ENCODE measurements at regions not wholly inside any gene's neighbourhood (a gene's known extent, or its start where the extent isn't known, plus 50 kb on each side); places are given as distances from the start of the nearest gene placed in this dataset.
"Not testable (repeated sequence)": the region's sequence is repeated elsewhere in the genome, so short reads cannot be mapped to it uniquely, and the experiment has no call there.

DNA sequence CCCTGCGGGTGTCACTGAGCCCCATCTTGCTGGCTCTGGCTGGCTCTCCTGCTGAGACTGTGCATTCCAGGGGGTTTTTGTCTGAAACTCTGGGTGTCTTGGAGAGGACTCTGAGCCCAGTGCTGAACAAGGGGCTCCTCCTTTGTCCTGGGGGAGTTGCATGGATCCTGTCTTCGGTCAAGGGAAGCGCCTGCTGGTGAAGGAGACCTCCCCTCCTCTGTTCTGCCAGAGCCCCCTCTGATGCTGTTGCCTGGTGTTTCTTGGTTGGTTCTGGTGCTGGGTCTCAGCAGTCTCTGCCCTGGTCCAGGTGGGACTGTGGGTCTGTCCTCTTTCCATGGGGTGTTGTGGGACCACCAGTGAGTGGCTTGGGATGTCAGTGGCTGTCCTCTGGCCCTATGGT lies 380.9 kb downstream of the TMEM121 start:
- WGBS, 2 donors: 94% methylated on average over 3 of the region's 3 CpGs; no CpG with 5 or more reads in 1 of the 2 donors

GRCh38 chr14:105908006-105908405 lies 381.6 kb downstream of the TMEM121 start:
- 63 to 75% methylated on average over 6 of the region's 6 CpGs for WGBS, 2 donors
- intact Hi-C loops (cut with DNase I): no loop called here
- H3K4me3 ChIP-seq (replicated peaks in 1 of 3): no peak overlapping the region
- H3K9me3 ChIP-seq: no peaks in the 10 kb centered on the region
- H3K27me3 ChIP-seq: no peaks in the 10 kb centered on the region
- no peak overlapping the region for H3K27ac ChIP-seq
- DNase-seq: no peak
- no peaks in the 10 kb centered on the region for H3K36me3 ChIP-seq
- H3K4me1 ChIP-seq: no peaks in the 10 kb centered on the region
- no peak for TF ChIP-seq POLR2A (IDR thresholded peaks at IDR 0.05)
- no peak for TF ChIP-seq CTCF (IDR thresholded peaks at IDR 0.05)

More for the DNA sequence above, 380.9 kb downstream of the TMEM121 start:
- H3K27me3 ChIP-seq: no peaks in the 10 kb centered on the region
- H3K9me3 ChIP-seq: no peaks in the 10 kb centered on the region
- H3K27ac ChIP-seq: no peak overlapping the region
- intact Hi-C loops (cut with DNase I): no loop called here
- no peak overlapping the region for H3K4me3 ChIP-seq (replicated peaks in 1 of 3)
- no peaks in the 10 kb centered on the region for H3K36me3 ChIP-seq
- H3K4me1 ChIP-seq: no peaks in the 10 kb centered on the region
- no peak for DNase-seq
- TF ChIP-seq CTCF (IDR thresholded peaks at IDR 0.05): no peak
- TF ChIP-seq POLR2A (IDR thresholded peaks at IDR 0.05): no peak

DNA sequence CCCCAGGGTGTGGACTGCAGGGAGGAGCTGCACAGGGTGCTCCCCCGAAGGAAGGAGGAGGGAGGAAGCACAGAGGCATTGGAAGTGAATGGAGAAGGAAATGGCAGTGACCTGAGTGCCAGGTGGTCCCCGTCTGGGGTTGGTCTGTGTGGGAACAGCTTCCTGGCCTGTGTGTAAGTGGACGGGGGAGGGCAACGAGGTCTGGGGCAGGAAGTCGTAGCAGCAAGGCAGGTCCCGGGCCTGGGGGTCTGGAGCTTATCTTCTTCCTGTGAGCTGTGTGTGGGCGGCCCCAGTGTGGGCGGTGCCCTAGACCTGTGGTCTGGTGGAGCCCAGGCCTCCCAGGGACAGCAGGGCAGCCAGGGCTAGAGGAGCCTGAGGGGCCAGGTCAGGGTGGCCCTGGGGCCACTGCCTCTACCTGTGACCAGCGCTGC lies 382.1 kb downstream of the TMEM121 start:
- no peaks in the 10 kb centered on the region for H3K9me3 ChIP-seq
- no peak for DNase-seq
- TF ChIP-seq POLR2A (IDR thresholded peaks at IDR 0.05) (no peak), CTCF (IDR thresholded peaks at IDR 0.05) (no peak)

GRCh38 chr14:105909046-105909827 lies 382.9 kb downstream of the TMEM121 start:
- Histone ChIP-seq H3K4me3 (replicated peaks in 1 of 3) (no peak overlapping the region), H3K27ac (no peak overlapping the region), H3K4me1 (no peaks in the 10 kb centered on the region), H3K27me3 (no peaks in the 10 kb centered on the region), H3K36me3 (no peaks in the 10 kb centered on the region), H3K9me3 (no peaks in the 10 kb centered on the region)
- TF ChIP-seq CTCF (IDR thresholded peaks at IDR 0.05): no peak
- 79% methylated on average over 11 of the region's 14 CpGs; no CpG with 5 or more reads in 1 of the 2 donors for WGBS, 2 donors
- no peak for DNase-seq
- intact Hi-C loops (cut with DNase I): no loop called here

More for the DNA sequence above, 382.1 kb downstream of the TMEM121 start:
- Histone ChIP-seq H3K27ac (no peak overlapping the region), H3K4me1 (no peaks in the 10 kb centered on the region), H3K27me3 (no peaks in the 10 kb centered on the region), H3K4me3 (replicated peaks in 1 of 3) (no peak overlapping the region), H3K36me3 (no peaks in the 10 kb centered on the region)
- intact Hi-C loops (cut with DNase I): no loop called here
- WGBS, 2 donors: 58 to 71% methylated on average over 4 to 8 of the region's 9 CpGs

GRCh38 chr14:105909828-105910120 lies 383.4 kb downstream of the TMEM121 start:
- H3K4me3 ChIP-seq (replicated peaks in 1 of 3); intact Hi-C loops (cut with DNase I); H3K36me3 ChIP-seq; H3K4me1 ChIP-seq; H3K27ac ChIP-seq; DNase-seq; H3K27me3 ChIP-seq; H3K9me3 ChIP-seq: not testable (repeated sequence)
- 97% methylated on average over 4 of the region's 14 CpGs; no CpG with 5 or more reads in 1 of the 2 donors for WGBS, 2 donors
